Parathyroid adenoma (tissue), 2 donors: ENCODE measurements at regions not wholly inside any gene's neighbourhood (a gene's known extent, or its start where the extent isn't known, plus 50 kb on each side); places are given as distances from the start of the nearest gene placed in this dataset.

Experiments used
- H2AFZ ChIP-seq: fragments of 300-600 bp; sonication (generic); one replicate; pipeline ENCODE4 v1.7.0; 2017; ENCODE audit warnings: antibody characterized with exemption, mild to moderate bottlenecking
- H3K27ac ChIP-seq: fragments of 300-600 bp; sonication (generic); one replicate; pipeline ENCODE4 v1.7.0; 2017
- H3K27me3 ChIP-seq: fragments of 300-600 bp; sonication (generic); one replicate; pipeline ENCODE4 v1.7.0; 2017; ENCODE audit warnings: low read length; ENCODE audit not compliant: control insufficient read depth, insufficient read depth
- H3K36me3 ChIP-seq: fragments of 300-600 bp; sonication (generic); one replicate; pipeline ENCODE4 v1.7.0; 2017; ENCODE audit warnings: low read length; ENCODE audit not compliant: control insufficient read depth, insufficient read depth
- H3K4me1 ChIP-seq: fragments of 300-600 bp; sonication (generic); one replicate; pipeline ENCODE4 v1.7.0; 2017; ENCODE audit warnings: control low read depth
- H3K4me2 ChIP-seq: fragments of 300-600 bp; sonication (generic); one replicate; pipeline ENCODE4 v1.7.0; 2017; ENCODE audit warnings: low read length
- H3K4me3 ChIP-seq: fragments of 300-600 bp; sonication (generic); one replicate; pipeline ENCODE4 v1.7.0; 2017; ENCODE audit warnings: low read depth, low read length
- H3K79me2 ChIP-seq: fragments of 300-600 bp; sonication (generic); one replicate; pipeline ENCODE4 v1.7.0; 2017; ENCODE audit warnings: control low read depth
- H3K9ac ChIP-seq: fragments of 300-600 bp; sonication (generic); one replicate; pipeline ENCODE4 v1.7.0; 2017; ENCODE audit warnings: mild to moderate bottlenecking
- H3K9me3 ChIP-seq: fragments of 300-600 bp; sonication (generic); one replicate; pipeline ENCODE4 v1.7.0; 2017; ENCODE audit warnings: low read length; ENCODE audit not compliant: control insufficient read depth
- CTCF ChIP-seq: fragments of 300-600 bp; sonication (generic); IDR thresholded peaks from one replicate; pipeline ENCODE4 v1.7.0; 2017; ENCODE audit warnings: antibody characterized with exemption, mild to moderate bottlenecking
- donor health status: primary hyperparathyroidism.

- Histone ChIP-seq H3K9ac (no peak overlapping the region), H3K9me3 (no peaks in the 10 kb centered on the region)
- no peak for TF ChIP-seq CTCF
Measured at GRCh38 chr6:165117121-165117520, 192.3 kb downstream of the C6orf118 start.

GRCh38 chr6:165110860-165111259, 198.5 kb downstream of the C6orf118 start:
- H2AFZ ChIP-seq = no peak overlapping the region
- TF ChIP-seq CTCF = no peak
- no peak overlapping the region for H3K4me3 ChIP-seq
- no peak overlapping the region for H3K9ac ChIP-seq
- no peaks in the 10 kb centered on the region for H3K27me3 ChIP-seq
- no peaks in the 10 kb centered on the region for H3K4me1 ChIP-seq
- H3K79me2 ChIP-seq = no peaks in the 10 kb centered on the region
- no peaks in the 10 kb centered on the region for H3K9me3 ChIP-seq
- no peak overlapping the region for H3K4me2 ChIP-seq
- H3K36me3 ChIP-seq = no peaks in the 10 kb centered on the region
- no peak overlapping the region for H3K27ac ChIP-seq

More at GRCh38 chr6:165117121-165117520, 192.3 kb downstream of the C6orf118 start:
- H3K36me3 ChIP-seq = no peaks in the 10 kb centered on the region
- H3K27ac ChIP-seq = no peak overlapping the region
- no peaks in the 10 kb centered on the region for H3K79me2 ChIP-seq
- no peaks in the 10 kb centered on the region for H3K4me1 ChIP-seq
- no peak overlapping the region for H3K4me2 ChIP-seq
- H3K4me3 ChIP-seq = no peak overlapping the region
- H2AFZ ChIP-seq = no peak overlapping the region
- no peaks in the 10 kb centered on the region for H3K27me3 ChIP-seq

GRCh38 chr6:165109011-165109410, 200.4 kb downstream of the C6orf118 start:
- no peak for TF ChIP-seq CTCF
- H2AFZ ChIP-seq = no peak overlapping the region
- no peaks in the 10 kb centered on the region for H3K36me3 ChIP-seq
- no peak overlapping the region for H3K4me2 ChIP-seq
- no peaks in the 10 kb centered on the region for H3K79me2 ChIP-seq
- no peak overlapping the region for H3K4me3 ChIP-seq
- H3K9me3 ChIP-seq = no peaks in the 10 kb centered on the region
- no peaks in the 10 kb centered on the region for H3K27me3 ChIP-seq
- no peak overlapping the region for H3K9ac ChIP-seq
- no peaks in the 10 kb centered on the region for H3K4me1 ChIP-seq
- no peak overlapping the region for H3K27ac ChIP-seq

- Histone ChIP-seq H2AFZ (no peak overlapping the region), H3K9ac (no peak overlapping the region), H3K79me2 (no peaks in the 10 kb centered on the region), H3K4me3 (no peak overlapping the region), H3K4me2 (no peak overlapping the region), H3K27me3 (no peaks in the 10 kb centered on the region), H3K27ac (no peak overlapping the region), H3K4me1 (no peaks in the 10 kb centered on the region), H3K36me3 (no peaks in the 10 kb centered on the region), H3K9me3 (no peaks in the 10 kb centered on the region)
- no peak for TF ChIP-seq CTCF
Measured at GRCh38 chr6:165106261-165106660, 203.1 kb downstream of the C6orf118 start.

GRCh38 chr6:165098165-165098564, 211.2 kb downstream of the C6orf118 start:
- Histone ChIP-seq H3K9me3 (no peaks in the 10 kb centered on the region), H3K4me1 (no peaks in the 10 kb centered on the region), H3K79me2 (no peaks in the 10 kb centered on the region), H3K27me3 (no peaks in the 10 kb centered on the region), H3K9ac (no peak overlapping the region), H3K4me3 (no peak overlapping the region), H3K36me3 (no peaks in the 10 kb centered on the region), H2AFZ (no peak overlapping the region), H3K27ac (no peak overlapping the region), H3K4me2 (no peak overlapping the region)
- no peak for TF ChIP-seq CTCF
